ENCODE measurements at regions not wholly inside any gene's neighbourhood (a gene's known extent, or its start where the extent isn't known, plus 50 kb on each side); places are given as distances from the start of the nearest gene placed in this dataset.
"Not testable (repeated sequence)": the region's sequence is repeated elsewhere in the genome, so short reads cannot be mapped to it uniquely, and the experiment has no call there.

GRCh38 chr4:116628598-116628997, 456.8 kb downstream of the TRAM1L1 start:
- Mint-ChIP-seq H3K27ac (ENCODE audit: unreplicated experiment) (no peak overlapping the region), H3K36me3 (ENCODE audit: insufficient read depth, unreplicated experiment) (no peaks in the 10 kb centered on the region), H3K4me3 (ENCODE audit: unreplicated experiment) (no peak overlapping the region), H3K27me3 (ENCODE audit: insufficient read depth, unreplicated experiment) (peaks cover 3% of the 10 kb centered on the region), H3K4me1 (ENCODE audit: low read depth, unreplicated experiment) (no peaks in the 10 kb centered on the region), H3K9me3 (ENCODE audit: unreplicated experiment) (no peaks in the 10 kb centered on the region)
- H3K9me3 ChIP-seq, result no peaks in the 10 kb centered on the region
- CTCF ChIA-PET, result no interaction called here
- no TSS peak for BruUV-seq (replicated peaks)
- no peaks in the 10 kb centered on the region for H3K36me3 ChIP-seq (ENCODE audit: control insufficient read depth, insufficient read depth, low read length)
- no peak for DNase-seq
- POLR2A ChIA-PET, result no interaction called here
- TF ChIP-seq CTCF (IDR thresholded peaks at IDR 0.05; ENCODE audit: insufficient read depth in 1 of 2, low read depth in 1 of 2, low read length in 1 of 2, severe bottlenecking in 1 of 2, unreplicated experiment in 1 of 2), result no peak
- H3K27me3 ChIP-seq (replicated peaks; ENCODE audit: control insufficient read depth, insufficient read depth, low read length), result no peaks in the 10 kb centered on the region
- H3K4me1 ChIP-seq, result no peaks in the 10 kb centered on the region
- no peak overlapping the region for H3K4me3 ChIP-seq (ENCODE audit: low read depth, low read length)
- intact Hi-C loops (cut with micrococcal nuclease; ENCODE audit: unreplicated experiment), result no loop called here

- DNase-seq, result no peak
- no peaks in the 10 kb centered on the region for H3K4me1 Mint-ChIP-seq (ENCODE audit: low read depth, unreplicated experiment)
- H3K36me3 Mint-ChIP-seq (ENCODE audit: insufficient read depth, unreplicated experiment), result no peaks in the 10 kb centered on the region
- peaks cover 1% of the 10 kb centered on the region for H3K27me3 Mint-ChIP-seq (ENCODE audit: insufficient read depth, unreplicated experiment)
- Histone ChIP-seq H3K4me1 (no peaks in the 10 kb centered on the region), H3K4me3 (ENCODE audit: low read depth, low read length) (no peak overlapping the region), H3K36me3 (ENCODE audit: control insufficient read depth, insufficient read depth, low read length) (no peaks in the 10 kb centered on the region), H3K9me3 (no peaks in the 10 kb centered on the region), H3K27me3 (replicated peaks; ENCODE audit: control insufficient read depth, insufficient read depth, low read length) (no peaks in the 10 kb centered on the region)
- TF ChIP-seq CTCF (IDR thresholded peaks at IDR 0.05; ENCODE audit: insufficient read depth in 1 of 2, low read depth in 1 of 2, low read length in 1 of 2, severe bottlenecking in 1 of 2, unreplicated experiment in 1 of 2), result no peak
- BruUV-seq (replicated peaks), result no TSS peak
- ChIA-PET POLR2A (no interaction called here), CTCF (no interaction called here)
- H3K9me3 Mint-ChIP-seq (ENCODE audit: unreplicated experiment), result no peaks in the 10 kb centered on the region
- intact Hi-C loops (cut with micrococcal nuclease; ENCODE audit: unreplicated experiment), result no loop called here
- no peak overlapping the region for H3K27ac Mint-ChIP-seq (ENCODE audit: unreplicated experiment)
- H3K4me3 Mint-ChIP-seq (ENCODE audit: unreplicated experiment), result no peak overlapping the region
Measured at GRCh38 chr4:116627545-116627944, 457.8 kb downstream of the TRAM1L1 start.

- H3K4me3 ChIP-seq (ENCODE audit: low read depth, low read length); H3K4me1 Mint-ChIP-seq (ENCODE audit: low read depth, unreplicated experiment); H3K27ac Mint-ChIP-seq (ENCODE audit: unreplicated experiment); H3K9me3 ChIP-seq; H3K36me3 Mint-ChIP-seq (ENCODE audit: insufficient read depth, unreplicated experiment); CTCF ChIA-PET; POLR2A ChIA-PET; BruUV-seq (replicated peaks); H3K4me3 Mint-ChIP-seq (ENCODE audit: unreplicated experiment); H3K27me3 Mint-ChIP-seq (ENCODE audit: insufficient read depth, unreplicated experiment); intact Hi-C loops (cut with micrococcal nuclease; ENCODE audit: unreplicated experiment); H3K27me3 ChIP-seq (replicated peaks; ENCODE audit: control insufficient read depth, insufficient read depth, low read length); H3K9me3 Mint-ChIP-seq (ENCODE audit: unreplicated experiment); H3K36me3 ChIP-seq (ENCODE audit: control insufficient read depth, insufficient read depth, low read length); DNase-seq; H3K4me1 ChIP-seq: not testable (repeated sequence)
Measured at GRCh38 chr4:116619508-116619907, 465.9 kb downstream of the TRAM1L1 start.

GRCh38 chr4:116618638-116619037, 466.7 kb downstream of the TRAM1L1 start:
- POLR2A ChIA-PET, result no interaction called here
- no peaks in the 10 kb centered on the region for H3K9me3 Mint-ChIP-seq (ENCODE audit: unreplicated experiment)

More at GRCh38 chr4:116618638-116619037, 466.7 kb downstream of the TRAM1L1 start:
- no peaks in the 10 kb centered on the region for H3K36me3 ChIP-seq (ENCODE audit: control insufficient read depth, insufficient read depth, low read length)
- DNase-seq, result no peak
- intact Hi-C loops (cut with micrococcal nuclease; ENCODE audit: unreplicated experiment), result no loop called here
- CTCF ChIA-PET, result no interaction called here
- Mint-ChIP-seq H3K27me3 (ENCODE audit: insufficient read depth, unreplicated experiment) (no peaks in the 10 kb centered on the region), H3K27ac (ENCODE audit: unreplicated experiment) (no peak overlapping the region), H3K4me1 (ENCODE audit: low read depth, unreplicated experiment) (no peaks in the 10 kb centered on the region), H3K36me3 (ENCODE audit: insufficient read depth, unreplicated experiment) (no peaks in the 10 kb centered on the region), H3K4me3 (ENCODE audit: unreplicated experiment) (no peak overlapping the region)
- no peaks in the 10 kb centered on the region for H3K4me1 ChIP-seq
- H3K4me3 ChIP-seq (ENCODE audit: low read depth, low read length), result no peak overlapping the region
- no TSS peak for BruUV-seq (replicated peaks)
- no peak for TF ChIP-seq CTCF (IDR thresholded peaks at IDR 0.05; ENCODE audit: insufficient read depth in 1 of 2, low read depth in 1 of 2, low read length in 1 of 2, severe bottlenecking in 1 of 2, unreplicated experiment in 1 of 2)
- no peaks in the 10 kb centered on the region for H3K27me3 ChIP-seq (replicated peaks; ENCODE audit: control insufficient read depth, insufficient read depth, low read length)
- H3K9me3 ChIP-seq, result no peaks in the 10 kb centered on the region
